SK-N-SH (cell line): ENCODE measurements at regions not wholly inside any gene's neighbourhood (a gene's known extent, or its start where the extent isn't known, plus 50 kb on each side); places are given as distances from the start of the nearest gene placed in this dataset.

Source experiments
- CTCF ChIA-PET: fragments of 300-600, 350-600 bp; formaldehyde crosslinking; extraction: SDS; loops from one replicate; lab custom pipeline; 2021; lab: Yijun Ruan, JAX
- POLR2A ChIA-PET: fragments of 350-600 bp; sonication (Branson Sonifier 250); formaldehyde crosslinking; extraction: SDS; loops from one replicate; lab custom pipeline; 2020; ENCODE audit warnings: antibody characterized with exemption, inconsistent platforms; lab: Yijun Ruan, JAX
- DNase-seq: peaks from one replicate; pipeline ENCODE4 v3.0.0; 2012
- H2AFZ ChIP-seq: fragments of 200-600 bp; sonication (generic); 2 replicates; pipeline ENCODE4 v1.8.1; 2016; ENCODE audit warnings: antibody characterized with exemption, mild to moderate bottlenecking, low read depth
- H3F3A ChIP-seq: fragments of 200-600 bp; sonication (generic); replicated peaks from 2 replicates; pipeline ENCODE3; 2016; ENCODE audit warnings: antibody characterized with exemption, mild to moderate bottlenecking; ENCODE audit not compliant: insufficient read depth
- H3K27ac ChIP-seq, 2 experiments: fragments of 200-500 bp in 1 of 2; fragments of 200-600 bp in 1 of 2; sonication (Bioruptor generic) in 1 of 2; sonication (generic), shearing (Covaris generic) in 1 of 2; 2 replicates each; pipeline versions ENCODE4 v1.5.1 to v1.6.1; 2014 to 2016; ENCODE audit warnings: low read depth in 2 of 2, inconsistent platforms in 1 of 2, low read length in 1 of 2, mild to moderate bottlenecking in 1 of 2, mixed read lengths in 1 of 2
- H3K27me3 ChIP-seq: fragments of 200-600 bp; sonication (generic), shearing (Covaris generic); 2 replicates; pipeline ENCODE4 v1.6.1; 2016; ENCODE audit warnings: mixed run types; ENCODE audit not compliant: insufficient read depth
- H3K36me3 ChIP-seq, 2 experiments: fragments of 200-500 bp in 1 of 2; fragments of 200-600 bp in 1 of 2; sonication (Bioruptor generic) in 1 of 2; sonication (generic) in 1 of 2; replicated peaks in 1 of 2; 2 replicates each; pipeline versions ENCODE3 to v1.5.1; 2014 to 2016; ENCODE audit warnings: low read length in 1 of 2, mild to moderate bottlenecking in 1 of 2; ENCODE audit not compliant: insufficient read depth in 2 of 2, control insufficient read depth in 1 of 2
- H3K4me1 ChIP-seq, 2 experiments: fragments of 200-500 bp in 1 of 2; fragments of 200-600 bp in 1 of 2; sonication (Bioruptor generic) in 1 of 2; sonication (generic), shearing (Covaris generic) in 1 of 2; 2 replicates each; pipeline versions ENCODE4 v1.5.1 to v1.6.1; 2014 to 2016; ENCODE audit warnings: low read depth in 1 of 2, low read length in 1 of 2, mixed run types in 1 of 2; ENCODE audit not compliant: insufficient read depth in 2 of 2, control insufficient read depth in 1 of 2
- H3K4me2 ChIP-seq: fragments of 200-600 bp; sonication (generic), shearing (Covaris generic); 2 replicates; pipeline ENCODE4 v1.6.1; 2017; ENCODE audit warnings: mixed run types
- H3K4me3 ChIP-seq, 2 experiments: fragments of 200-500 bp in 1 of 2; fragments of 200-600 bp in 1 of 2; sonication (Bioruptor generic) in 1 of 2; sonication (generic), shearing (Covaris generic) in 1 of 2; 2 replicates each; pipeline versions ENCODE4 v1.5.1 to v1.8.1; 2014 to 2016; ENCODE audit warnings: low read depth in 2 of 2, inconsistent platforms in 1 of 2, low read length in 1 of 2, mild to moderate bottlenecking in 1 of 2, mixed read lengths in 1 of 2, moderate library complexity in 1 of 2
- H3K79me2 ChIP-seq: fragments of 200-600 bp; sonication (generic); 2 replicates; pipeline ENCODE4 v1.8.1; 2017; ENCODE audit warnings: mild to moderate bottlenecking; ENCODE audit not compliant: insufficient read depth
- H3K9ac ChIP-seq: fragments of 200-600 bp; sonication (generic); 2 replicates; pipeline ENCODE4 v1.6.1; 2017; ENCODE audit warnings: mixed run types
- H3K9me2 ChIP-seq: fragments of 200-600 bp; sonication (generic); 2 replicates; pipeline ENCODE4 v1.6.1; 2017; ENCODE audit warnings: mixed run types
- H3K9me3 ChIP-seq: fragments of 200-600 bp; sonication (generic); 2 replicates; pipeline ENCODE4 v1.6.1; 2017; ENCODE audit warnings: mixed run types, mild to moderate bottlenecking, moderate library complexity
- H4K20me1 ChIP-seq: fragments of 200-600 bp; sonication (generic); 2 replicates; pipeline ENCODE4 v1.6.1; 2017; ENCODE audit warnings: mild to moderate bottlenecking, mixed run types; ENCODE audit not compliant: insufficient read depth
- CHD2 ChIP-seq: fragments of 150-350 bp; IDR thresholded peaks from 2 replicates; pipeline ENCODE4 v1.6.1; 2018; ENCODE audit warnings: low read length; ENCODE audit not compliant: partially characterized antibody
- CTCF ChIP-seq: fragments of 200-600 bp; sonication (generic); IDR thresholded peaks from 2 replicates; pipeline ENCODE4 v1.6.1; 2017; ENCODE audit warnings: antibody characterized with exemption, mild to moderate bottlenecking, moderate library complexity
- ELF1 ChIP-seq: IDR thresholded peaks from 2 replicates; pipeline ENCODE4 v1.4.0; 2012
- EZH2phosphoT487 ChIP-seq: fragments of 200-600 bp; sonication (generic); IDR thresholded peaks from 2 replicates; pipeline ENCODE4 v1.6.1; 2017; ENCODE audit warnings: low read depth, mixed run types, mild to moderate bottlenecking, antibody characterized with exemption, moderate library complexity, borderline replicate concordance
- FOXM1 ChIP-seq: IDR thresholded peaks from 2 replicates; pipeline ENCODE4 v1.4.0; 2012; ENCODE audit warnings: low read depth, mild to moderate bottlenecking
- GATA2 ChIP-seq: sonication (generic); formaldehyde crosslinking; IDR thresholded peaks from 2 replicates; pipeline ENCODE4 v1.5.0; 2020; ENCODE audit warnings: mild to moderate bottlenecking, missing genetic modification reagents
- JUND ChIP-seq: IDR thresholded peaks from 2 replicates; pipeline ENCODE4 v1.4.0; 2012
- MEF2A ChIP-seq: IDR thresholded peaks from 2 replicates; pipeline ENCODE4 v1.4.0; 2012; ENCODE audit warnings: low read depth, borderline replicate concordance
- MXI1 ChIP-seq: IDR thresholded peaks from 2 replicates; pipeline ENCODE4 v1.6.1; 2012; ENCODE audit warnings: mild to moderate bottlenecking, low read depth, low read length, improper control_type of control experiment
- NFIC ChIP-seq: IDR thresholded peaks from 2 replicates; pipeline ENCODE4 v1.4.0; 2012; ENCODE audit warnings: borderline replicate concordance
- POLR2AphosphoS5 ChIP-seq: IDR thresholded peaks from 2 replicates; pipeline ENCODE4 v1.6.1; 2012; ENCODE audit warnings: low read depth, low read length
- RXRA ChIP-seq: IDR thresholded peaks from 2 replicates; pipeline ENCODE4 v1.4.0; 2012; ENCODE audit warnings: low read depth, mild to moderate bottlenecking, borderline replicate concordance
- SMC3 ChIP-seq: IDR thresholded peaks from 2 replicates; pipeline ENCODE4 v1.6.1; 2012; ENCODE audit warnings: low read depth, low read length, improper control_type of control experiment
- TEAD4 ChIP-seq: IDR thresholded peaks from 2 replicates; pipeline ENCODE4 v1.4.0; 2012; ENCODE audit warnings: mild to moderate bottlenecking, borderline replicate concordance; ENCODE audit not compliant: insufficient read depth
- USF1 ChIP-seq: IDR thresholded peaks from 2 replicates; pipeline ENCODE4 v1.4.0; 2012; ENCODE audit warnings: low read depth, borderline replicate concordance
- WGBS: methylation state at CpG from one replicate; pipeline ENCODE4 v1.1.6; 2017; ENCODE audit warnings: low lambda C conversion rate; 5-methylcytosine and 5-hydroxymethylcytosine counted together
- TF ChIP-seq, protein P1 (sequence below): IDR thresholded peaks from 2 replicates; pipeline ENCODE4; 2012
- TF ChIP-seq, protein P2 (sequence below): fragments of 150-350 bp; IDR thresholded peaks from 2 replicates; pipeline ENCODE4 v1.6.1; 2017; ENCODE audit warnings: antibody characterized with exemption, low read length, low read depth, borderline replicate concordance
- TF ChIP-seq, protein P3 (sequence below): IDR thresholded peaks from 2 replicates; pipeline ENCODE4 v1.6.1; 2012; ENCODE audit warnings: mild to moderate bottlenecking, low read depth, low read length, moderate library complexity

DNA sequence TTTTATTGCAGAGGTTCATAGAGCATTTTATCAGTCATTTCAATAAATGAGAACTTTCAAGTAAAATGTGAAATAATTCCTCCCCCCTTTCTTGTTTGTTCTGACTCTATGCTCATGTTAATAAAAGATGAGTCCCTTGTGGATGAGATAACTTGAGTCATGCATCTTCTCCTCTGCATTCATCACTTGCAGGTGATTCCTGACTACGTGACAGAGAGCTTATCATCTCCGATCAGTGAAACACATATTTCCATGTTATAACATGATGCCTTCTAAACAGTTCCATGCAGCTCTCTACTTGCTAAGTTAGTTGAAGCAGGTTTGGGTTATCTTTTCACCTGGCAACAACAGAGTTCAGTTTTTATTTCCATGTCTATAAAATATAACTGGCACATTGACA, 160.1 kb upstream of the ANKRD50 start:
- DNase-seq = no peak
- CTCF ChIA-PET = no interaction called here
- Histone ChIP-seq H3K9ac (no peak overlapping the region), H3K4me2 (no peak overlapping the region), H3F3A (no peaks in the 10 kb centered on the region), H3K36me3 (no peaks in the 10 kb centered on the region), H3K9me3 (no peaks in the 10 kb centered on the region), H3K9me2 (no peaks in the 10 kb centered on the region), H3K27me3 (no peaks in the 10 kb centered on the region), H3K4me1 (peaks cover 0 to 2% of the 10 kb centered on the region in 2 experiments; a peak in 1 of 4 replicates), H4K20me1 (no peaks in the 10 kb centered on the region), H3K27ac (no peak overlapping the region), H2AFZ (no peak overlapping the region), H3K79me2 (no peaks in the 10 kb centered on the region), H3K4me3 (no peak overlapping the region)
- TF ChIP-seq TEAD4 (no peak), RXRA (no peak), SMC3 (no peak), EZH2phosphoT487 (no peak), MEF2A (no peak), CTCF (no peak), CHD2 (no peak), JUND (no peak)
- TF ChIP-seq, protein P1, sequence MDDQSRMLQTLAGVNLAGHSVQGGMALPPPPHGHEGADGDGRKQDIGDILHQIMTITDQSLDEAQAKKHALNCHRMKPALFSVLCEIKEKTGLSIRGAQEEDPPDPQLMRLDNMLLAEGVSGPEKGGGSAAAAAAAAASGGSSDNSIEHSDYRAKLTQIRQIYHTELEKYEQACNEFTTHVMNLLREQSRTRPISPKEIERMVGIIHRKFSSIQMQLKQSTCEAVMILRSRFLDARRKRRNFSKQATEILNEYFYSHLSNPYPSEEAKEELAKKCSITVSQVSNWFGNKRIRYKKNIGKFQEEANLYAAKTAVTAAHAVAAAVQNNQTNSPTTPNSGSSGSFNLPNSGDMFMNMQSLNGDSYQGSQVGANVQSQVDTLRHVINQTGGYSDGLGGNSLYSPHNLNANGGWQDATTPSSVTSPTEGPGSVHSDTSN = no peak
- TF ChIP-seq, protein P2, sequence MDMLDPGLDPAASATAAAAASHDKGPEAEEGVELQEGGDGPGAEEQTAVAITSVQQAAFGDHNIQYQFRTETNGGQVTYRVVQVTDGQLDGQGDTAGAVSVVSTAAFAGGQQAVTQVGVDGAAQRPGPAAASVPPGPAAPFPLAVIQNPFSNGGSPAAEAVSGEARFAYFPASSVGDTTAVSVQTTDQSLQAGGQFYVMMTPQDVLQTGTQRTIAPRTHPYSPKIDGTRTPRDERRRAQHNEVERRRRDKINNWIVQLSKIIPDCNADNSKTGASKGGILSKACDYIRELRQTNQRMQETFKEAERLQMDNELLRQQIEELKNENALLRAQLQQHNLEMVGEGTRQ = no peak
- WGBS = 93% methylated on average over 2 of the region's 2 CpGs
- POLR2A ChIA-PET = no interaction called here

DNA sequence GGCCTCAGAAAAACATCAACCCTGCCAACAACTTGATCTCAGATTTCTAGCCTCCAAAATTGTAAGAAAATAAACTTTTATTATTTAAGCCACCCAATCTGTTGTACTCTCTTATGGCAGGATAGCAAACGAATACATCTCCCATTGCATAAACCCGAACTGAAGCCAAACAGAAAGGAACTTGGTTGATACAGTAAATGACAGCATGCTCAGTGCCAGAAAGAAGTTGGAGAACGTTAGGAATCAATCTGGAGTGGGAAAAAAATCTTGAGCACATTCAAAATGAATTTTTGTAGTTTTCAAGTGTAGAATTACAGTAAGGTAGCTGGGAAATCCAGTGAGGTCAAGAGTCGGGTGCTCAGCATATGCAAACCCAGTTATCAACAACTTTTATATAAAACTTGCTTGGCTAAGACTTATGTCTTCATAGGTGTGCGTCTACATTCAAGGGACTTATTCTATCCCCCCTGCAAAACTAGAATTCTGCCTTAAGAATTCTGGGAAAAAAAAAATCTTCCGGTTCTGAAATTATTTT, 157.5 kb upstream of the ANKRD50 start:
- Histone ChIP-seq H3K4me2 (no peak overlapping the region), H3K4me3 (no peak overlapping the region), H3K9ac (no peak overlapping the region), H3K27ac (no peak overlapping the region), H3F3A (no peaks in the 10 kb centered on the region), H2AFZ (no peak overlapping the region), H3K9me3 (no peaks in the 10 kb centered on the region), H3K9me2 (no peaks in the 10 kb centered on the region), H3K36me3 (no peaks in the 10 kb centered on the region), H3K79me2 (no peaks in the 10 kb centered on the region), H3K4me1 (peaks cover 0 to 5% of the 10 kb centered on the region in 2 experiments; a peak in 1 of 4 replicates), H3K27me3 (no peaks in the 10 kb centered on the region), H4K20me1 (no peaks in the 10 kb centered on the region)
- no peak for DNase-seq
- POLR2A ChIA-PET = no interaction called here
- WGBS = 79% methylated on average over 6 of the region's 6 CpGs
- CTCF ChIA-PET = no interaction called here
- TF ChIP-seq JUND (no peak), MEF2A (no peak), ELF1 (no peak), SMC3 (no peak), FOXM1 (no peak), GATA2 (CRISPR knock-in tag) (no peak), TEAD4 (no peak), USF1 (no peak), MXI1 (no peak), NFIC (no peak), POLR2AphosphoS5 (no peak)
- TF ChIP-seq, protein P2 = no peak
- TF ChIP-seq, protein P3, sequence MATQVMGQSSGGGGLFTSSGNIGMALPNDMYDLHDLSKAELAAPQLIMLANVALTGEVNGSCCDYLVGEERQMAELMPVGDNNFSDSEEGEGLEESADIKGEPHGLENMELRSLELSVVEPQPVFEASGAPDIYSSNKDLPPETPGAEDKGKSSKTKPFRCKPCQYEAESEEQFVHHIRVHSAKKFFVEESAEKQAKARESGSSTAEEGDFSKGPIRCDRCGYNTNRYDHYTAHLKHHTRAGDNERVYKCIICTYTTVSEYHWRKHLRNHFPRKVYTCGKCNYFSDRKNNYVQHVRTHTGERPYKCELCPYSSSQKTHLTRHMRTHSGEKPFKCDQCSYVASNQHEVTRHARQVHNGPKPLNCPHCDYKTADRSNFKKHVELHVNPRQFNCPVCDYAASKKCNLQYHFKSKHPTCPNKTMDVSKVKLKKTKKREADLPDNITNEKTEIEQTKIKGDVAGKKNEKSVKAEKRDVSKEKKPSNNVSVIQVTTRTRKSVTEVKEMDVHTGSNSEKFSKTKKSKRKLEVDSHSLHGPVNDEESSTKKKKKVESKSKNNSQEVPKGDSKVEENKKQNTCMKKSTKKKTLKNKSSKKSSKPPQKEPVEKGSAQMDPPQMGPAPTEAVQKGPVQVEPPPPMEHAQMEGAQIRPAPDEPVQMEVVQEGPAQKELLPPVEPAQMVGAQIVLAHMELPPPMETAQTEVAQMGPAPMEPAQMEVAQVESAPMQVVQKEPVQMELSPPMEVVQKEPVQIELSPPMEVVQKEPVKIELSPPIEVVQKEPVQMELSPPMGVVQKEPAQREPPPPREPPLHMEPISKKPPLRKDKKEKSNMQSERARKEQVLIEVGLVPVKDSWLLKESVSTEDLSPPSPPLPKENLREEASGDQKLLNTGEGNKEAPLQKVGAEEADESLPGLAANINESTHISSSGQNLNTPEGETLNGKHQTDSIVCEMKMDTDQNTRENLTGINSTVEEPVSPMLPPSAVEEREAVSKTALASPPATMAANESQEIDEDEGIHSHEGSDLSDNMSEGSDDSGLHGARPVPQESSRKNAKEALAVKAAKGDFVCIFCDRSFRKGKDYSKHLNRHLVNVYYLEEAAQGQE = no peak
